ENCODE measurements at regions not wholly inside any gene's neighbourhood (a gene's known extent, or its start where the extent isn't known, plus 50 kb on each side); places are given as distances from the start of the nearest gene placed in this dataset.
"Not testable (repeated sequence)": the region's sequence is repeated elsewhere in the genome, so short reads cannot be mapped to it uniquely, and the experiment has no call there.

DNA sequence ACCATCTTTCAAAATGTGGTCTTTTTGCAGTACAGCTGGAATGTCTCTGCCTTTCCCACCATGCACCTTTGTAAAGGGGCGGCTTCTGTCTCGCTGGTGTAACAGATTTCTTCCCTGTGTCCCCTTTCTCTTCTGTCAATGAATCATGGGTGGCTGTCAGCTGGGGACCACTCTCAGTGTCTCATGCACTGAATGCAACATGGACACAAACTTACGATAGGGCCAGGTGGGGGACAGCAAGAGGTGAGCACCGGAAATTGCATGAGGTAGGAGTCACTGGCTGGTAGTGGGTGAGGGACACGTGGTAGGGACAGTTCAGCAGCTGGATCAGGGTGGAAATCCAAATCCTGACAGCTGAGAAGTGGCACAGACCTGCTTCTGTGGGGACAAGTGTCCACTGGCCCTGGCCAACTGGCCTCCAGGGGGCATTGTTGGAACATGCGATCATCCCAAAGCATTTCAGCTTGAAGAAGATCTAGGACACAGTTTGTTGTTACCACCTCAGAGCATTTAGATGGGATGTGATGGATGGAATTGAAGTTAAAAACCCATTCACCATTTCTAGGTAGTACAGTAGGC, 1383.5 kb downstream of the CDH12 start:
- not testable (repeated sequence) for H3K4me3 ChIP-seq (replicated peaks in 1 of 2; ENCODE audit: low read depth in 2 of 2, low read length in 2 of 2)
- DNase-seq (ENCODE audit: low read depth in 2 of 2), result peak; percentile 24 to 56
- TF ChIP-seq, protein P1, sequence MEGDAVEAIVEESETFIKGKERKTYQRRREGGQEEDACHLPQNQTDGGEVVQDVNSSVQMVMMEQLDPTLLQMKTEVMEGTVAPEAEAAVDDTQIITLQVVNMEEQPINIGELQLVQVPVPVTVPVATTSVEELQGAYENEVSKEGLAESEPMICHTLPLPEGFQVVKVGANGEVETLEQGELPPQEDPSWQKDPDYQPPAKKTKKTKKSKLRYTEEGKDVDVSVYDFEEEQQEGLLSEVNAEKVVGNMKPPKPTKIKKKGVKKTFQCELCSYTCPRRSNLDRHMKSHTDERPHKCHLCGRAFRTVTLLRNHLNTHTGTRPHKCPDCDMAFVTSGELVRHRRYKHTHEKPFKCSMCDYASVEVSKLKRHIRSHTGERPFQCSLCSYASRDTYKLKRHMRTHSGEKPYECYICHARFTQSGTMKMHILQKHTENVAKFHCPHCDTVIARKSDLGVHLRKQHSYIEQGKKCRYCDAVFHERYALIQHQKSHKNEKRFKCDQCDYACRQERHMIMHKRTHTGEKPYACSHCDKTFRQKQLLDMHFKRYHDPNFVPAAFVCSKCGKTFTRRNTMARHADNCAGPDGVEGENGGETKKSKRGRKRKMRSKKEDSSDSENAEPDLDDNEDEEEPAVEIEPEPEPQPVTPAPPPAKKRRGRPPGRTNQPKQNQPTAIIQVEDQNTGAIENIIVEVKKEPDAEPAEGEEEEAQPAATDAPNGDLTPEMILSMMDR (IDR thresholded peaks at IDR 0.05; ENCODE audit: low read depth, low read length), result peak; percentile 61

DNA sequence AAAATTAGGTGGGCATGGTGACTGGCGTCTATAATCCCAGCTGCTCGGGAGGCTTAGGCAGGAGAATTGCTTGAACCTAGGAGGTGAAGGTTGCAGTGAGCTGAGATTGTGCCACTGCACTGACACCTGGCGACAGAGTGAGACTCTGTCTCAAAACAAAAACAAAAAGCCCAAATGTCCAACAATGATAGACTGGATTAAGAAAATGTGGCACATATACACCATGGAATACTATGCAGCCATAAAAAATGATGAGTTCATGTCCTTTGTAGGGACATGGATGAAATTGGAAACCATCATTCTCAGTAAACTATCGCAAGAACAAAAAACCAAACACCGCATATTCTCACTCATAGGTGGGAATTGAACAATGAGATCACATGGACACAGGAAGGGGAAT, 1385.6 kb downstream of the CDH12 start:
- DNase-seq (ENCODE audit: low read depth in 2 of 2); H3K4me3 ChIP-seq (replicated peaks in 1 of 2; ENCODE audit: low read depth in 2 of 2, low read length in 2 of 2): not testable (repeated sequence)

DNA sequence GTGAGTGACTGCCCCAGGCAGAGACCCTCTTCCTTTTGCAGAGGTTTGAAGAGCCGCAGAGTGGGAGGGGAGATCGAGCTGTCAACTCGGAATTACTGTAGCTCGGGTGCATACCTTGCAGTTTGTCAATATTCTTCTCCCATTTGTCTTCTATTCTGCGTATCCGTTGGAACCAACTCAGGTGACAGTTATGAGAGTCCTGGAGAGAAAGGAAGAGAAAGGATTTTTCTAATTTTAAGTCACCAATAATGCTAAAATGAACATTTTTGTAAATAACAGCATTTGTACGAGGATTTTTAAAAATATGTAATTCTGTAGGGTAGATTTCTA, 1393.4 kb downstream of the CDH12 start:
- H3K4me3 ChIP-seq (replicated peaks in 1 of 2; ENCODE audit: low read depth in 2 of 2, low read length in 2 of 2), result peak overlapping the region; percentile 65 to 68
- DNase-seq (ENCODE audit: low read depth in 2 of 2), result not testable (repeated sequence)

- no peak overlapping the region for H3K4me3 ChIP-seq (replicated peaks in 1 of 2; ENCODE audit: low read depth in 2 of 2, low read length in 2 of 2)
- DNase-seq (ENCODE audit: low read depth in 2 of 2), result peak; percentile 1 to 24
- TF ChIP-seq, protein P1 (IDR thresholded peaks at IDR 0.05; ENCODE audit: low read depth, low read length), result no peak
Measured at GRCh38 chr5:21452449-21452848, 1400.7 kb downstream of the CDH12 start.

- TF ChIP-seq, protein P1 (IDR thresholded peaks at IDR 0.05; ENCODE audit: low read depth, low read length), result no peak
- H3K4me3 ChIP-seq (replicated peaks in 1 of 2; ENCODE audit: low read depth in 2 of 2, low read length in 2 of 2), result no peak overlapping the region
- DNase-seq (ENCODE audit: low read depth in 2 of 2), result no peak
Measured at GRCh38 chr5:21432646-21433045, 1420.5 kb downstream of the CDH12 start.

GRCh38 chr5:21424907-21425306, 1428.2 kb downstream of the CDH12 start:
- DNase-seq (ENCODE audit: low read depth in 2 of 2), result no peak
- no peak overlapping the region for H3K4me3 ChIP-seq (replicated peaks in 1 of 2; ENCODE audit: low read depth in 2 of 2, low read length in 2 of 2)
- TF ChIP-seq, protein P1 (IDR thresholded peaks at IDR 0.05; ENCODE audit: low read depth, low read length), result no peak

- H3K4me3 ChIP-seq (replicated peaks in 1 of 2; ENCODE audit: low read depth in 2 of 2, low read length in 2 of 2), result no peak overlapping the region
- no peak for DNase-seq (ENCODE audit: low read depth in 2 of 2)
- TF ChIP-seq, protein P1 (IDR thresholded peaks at IDR 0.05; ENCODE audit: low read depth, low read length), result no peak
Measured at GRCh38 chr5:21419383-21419782, 1431.4 kb upstream of the CDH18 start.

DNA sequence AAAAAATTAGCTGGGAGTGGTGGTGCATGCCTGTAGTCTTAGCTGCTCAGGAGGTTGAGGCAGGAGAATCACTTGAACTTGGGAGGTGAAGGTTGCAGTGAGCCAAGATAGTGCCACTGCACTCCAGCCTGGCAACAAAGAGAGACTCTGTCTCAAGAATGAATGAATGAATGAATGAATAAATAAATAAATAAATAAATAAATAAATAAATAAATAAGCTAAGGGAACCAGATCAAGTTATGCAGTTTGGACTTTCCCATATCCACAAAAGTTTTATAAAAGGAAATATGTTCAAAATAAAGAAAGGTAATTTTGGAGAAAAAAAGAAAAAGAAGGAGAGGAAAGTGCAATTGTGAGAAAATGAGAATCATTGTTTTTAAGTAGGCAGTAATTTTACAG, 1414.1 kb upstream of the CDH18 start:
- H3K4me3 ChIP-seq (replicated peaks in 1 of 2; ENCODE audit: low read depth in 2 of 2, low read length in 2 of 2); DNase-seq (ENCODE audit: low read depth in 2 of 2): not testable (repeated sequence)
